MCF 10A (cell line): ENCODE measurements at regions not wholly inside any gene's neighbourhood (a gene's known extent, or its start where the extent isn't known, plus 50 kb on each side); places are given as distances from the start of the nearest gene placed in this dataset.

Experiments used
- BruUV-seq: library from RNA; stranded (reverse); fragments of 400-500 nt; replicated peaks from 2 replicates; lab custom pipeline; 2021; lab: Mats Ljungman, UMichigan
- CTCF ChIA-PET: fragments of 300-600 bp; sonication (Branson Sonifier 250); formaldehyde crosslinking; extraction: SDS; loops from one replicate; lab custom pipeline; 2021; ENCODE audit warnings: antibody characterized with exemption, inconsistent platforms; lab: Yijun Ruan, JAX
- POLR2A ChIA-PET: fragments of 300-600, 350-650 bp; sonication (Branson Sonifier 250); formaldehyde crosslinking; extraction: SDS; loops from one replicate; lab custom pipeline; 2020; ENCODE audit warnings: antibody characterized with exemption, inconsistent platforms; lab: Yijun Ruan, JAX
- DNase-seq: peaks from one replicate; pipeline ENCODE4 v3.0.0-alpha.2; 2018; ENCODE audit not compliant: unreplicated experiment
- H3K27ac Mint-ChIP-seq: one replicate; pipeline ENCODE4 v1.8.0; 2022; ENCODE audit warnings: mild to moderate bottlenecking, low read depth, mixed read lengths; ENCODE audit not compliant: unreplicated experiment
- H3K27me3 Mint-ChIP-seq: one replicate; pipeline ENCODE4 v1.8.0; 2022; ENCODE audit warnings: mixed read lengths; ENCODE audit not compliant: insufficient read depth, unreplicated experiment
- H3K36me3 Mint-ChIP-seq: one replicate; pipeline ENCODE4 v1.8.0; 2022; ENCODE audit warnings: mild to moderate bottlenecking, moderate library complexity, mixed read lengths; ENCODE audit not compliant: insufficient read depth, unreplicated experiment
- H3K4me1 Mint-ChIP-seq: one replicate; pipeline ENCODE4 v1.8.0; 2022; ENCODE audit warnings: mixed read lengths; ENCODE audit not compliant: insufficient read depth, unreplicated experiment
- H3K4me3 Mint-ChIP-seq: one replicate; pipeline ENCODE4 v1.8.0; 2022; ENCODE audit warnings: mild to moderate bottlenecking, moderate library complexity, mixed read lengths; ENCODE audit not compliant: unreplicated experiment
- H3K9me3 Mint-ChIP-seq: one replicate; pipeline ENCODE4 v1.8.0; 2022; ENCODE audit warnings: mixed read lengths; ENCODE audit not compliant: unreplicated experiment
- CTCF ChIP-seq: fragments of 200-600 bp; IDR thresholded peaks from one replicate; pipeline ENCODE4 v1.8.0; 2022; ENCODE audit warnings: antibody characterized with exemption, mild to moderate bottlenecking; ENCODE audit not compliant: unreplicated experiment
- intact Hi-C: fragments of 100-400 bp; cut with micrococcal nuclease; formaldehyde crosslinking; loops from 2 replicates; pipeline ENCODE4 v1.14.1; 2022

DNA sequence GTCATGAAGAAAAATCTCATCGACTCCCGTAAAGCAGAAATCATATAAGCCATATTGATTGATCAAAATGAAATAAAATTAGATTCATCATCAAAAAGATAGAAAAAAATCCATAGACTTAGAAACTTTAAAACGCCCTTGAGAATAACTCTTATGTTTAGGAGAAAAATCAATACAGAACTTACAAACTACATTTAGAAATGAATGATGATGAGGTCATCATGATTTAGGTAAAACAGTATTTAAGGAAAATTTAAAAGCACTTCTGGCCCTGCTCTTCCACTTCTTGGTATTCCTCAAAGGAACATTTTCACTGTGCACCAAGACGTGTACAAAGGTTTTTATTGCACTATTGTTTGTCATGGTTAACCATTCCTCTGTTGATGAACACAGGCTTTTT lies 173.4 kb upstream of the PSMD7 start:
- ChIA-PET POLR2A (no interaction called here), CTCF (no interaction called here)
- BruUV-seq: no TSS peak
- Mint-ChIP-seq H3K36me3 (no peaks in the 10 kb centered on the region), H3K4me3 (no peak overlapping the region), H3K9me3 (peaks cover 19% of the 10 kb centered on the region), H3K27me3 (peaks cover 40% of the 10 kb centered on the region), H3K27ac (no peak overlapping the region), H3K4me1 (peaks cover 7% of the 10 kb centered on the region)
- TF ChIP-seq CTCF: no peak
- intact Hi-C loops: no loop called here
- DNase-seq: no peak

- intact Hi-C loops: no loop called here
- peaks cover 70% of the 10 kb centered on the region for H3K27me3 Mint-ChIP-seq
- ChIA-PET CTCF (no interaction called here), POLR2A (interaction anchor here (0.6 kb wide), 1 partner anchor 1853 kb away, joined by 3 read pairs; no protein-coding TSS in a partner anchor)
- H3K4me1 Mint-ChIP-seq: no peaks in the 10 kb centered on the region
- no peaks in the 10 kb centered on the region for H3K36me3 Mint-ChIP-seq
- TF ChIP-seq CTCF: no peak
- no peak overlapping the region for H3K4me3 Mint-ChIP-seq
- no TSS peak for BruUV-seq
- no peak for DNase-seq
- no peaks in the 10 kb centered on the region for H3K9me3 Mint-ChIP-seq
- no peak overlapping the region for H3K27ac Mint-ChIP-seq
Measured at GRCh38 chr16:74117798-74118197, 178.8 kb upstream of the PSMD7 start.

- Mint-ChIP-seq H3K27me3 (peaks cover 58% of the 10 kb centered on the region), H3K27ac (no peak overlapping the region), H3K36me3 (no peaks in the 10 kb centered on the region), H3K9me3 (no peaks in the 10 kb centered on the region), H3K4me1 (no peaks in the 10 kb centered on the region), H3K4me3 (no peak overlapping the region)
- BruUV-seq: no TSS peak
- TF ChIP-seq CTCF: no peak
- CTCF ChIA-PET: no interaction called here
- DNase-seq: no peak
- intact Hi-C loops: no loop called here
- POLR2A ChIA-PET: no interaction called here
Measured at GRCh38 chr16:74113545-74113944, 183.1 kb upstream of the PSMD7 start.

DNA sequence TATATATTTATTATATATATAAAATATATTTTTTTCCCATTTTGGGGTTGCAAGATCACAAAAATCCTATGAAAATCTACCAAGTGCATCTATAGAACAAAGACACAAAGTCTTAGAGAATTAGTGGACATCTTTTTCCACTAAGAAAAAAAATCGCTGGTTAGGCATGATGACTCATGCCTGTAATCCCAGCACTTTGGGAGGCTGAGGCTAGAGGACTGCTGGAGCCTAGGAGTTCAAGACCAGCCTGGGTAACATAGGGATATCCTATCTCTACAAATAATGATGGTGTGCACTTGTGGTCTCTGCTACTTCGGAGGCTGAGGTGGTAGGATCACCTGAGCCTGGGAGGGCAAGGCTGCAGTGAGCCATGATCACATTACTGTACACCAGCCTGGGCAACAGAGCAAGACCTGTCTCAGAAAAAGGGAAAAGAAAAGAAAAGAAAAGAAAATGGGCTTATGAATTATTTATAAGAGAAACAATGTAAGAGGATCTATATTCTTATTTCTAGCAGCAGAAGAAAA lies 185.1 kb upstream of the PSMD7 start:
- CTCF ChIA-PET: interaction anchor here (0.6 kb wide), 1 partner anchor 233 kb away, joined by 4 read pairs; no protein-coding TSS in a partner anchor
- peaks cover 6% of the 10 kb centered on the region for H3K4me1 Mint-ChIP-seq
- peaks cover 38% of the 10 kb centered on the region for H3K27me3 Mint-ChIP-seq
- intact Hi-C loops: no loop called here
- no peaks in the 10 kb centered on the region for H3K9me3 Mint-ChIP-seq
- DNase-seq: no peak
- no peak overlapping the region for H3K4me3 Mint-ChIP-seq
- TF ChIP-seq CTCF: no peak
- no peaks in the 10 kb centered on the region for H3K36me3 Mint-ChIP-seq
- BruUV-seq: no TSS peak
- no peak overlapping the region for H3K27ac Mint-ChIP-seq
- POLR2A ChIA-PET: no interaction called here
